Immature natural killer cell (primary cell): ENCODE measurements at regions not wholly inside any gene's neighbourhood (a gene's known extent, or its start where the extent isn't known, plus 50 kb on each side); places are given as distances from the start of the nearest gene placed in this dataset.
"Not testable (repeated sequence)": the region's sequence is repeated elsewhere in the genome, so short reads cannot be mapped to it uniquely, and the experiment has no call there.

Experiments used
- DNase-seq, 3 donors: peaks; one replicate each; pipeline ENCODE4 v3.0.0; 2022; ENCODE audit warnings: mixed read lengths in 1 of 3
- H3K27ac Mint-ChIP-seq, 6 donors: one replicate each; pipeline ENCODE4 v1.8.0; 2020; ENCODE audit warnings: mixed read lengths in 6 of 6, mild to moderate bottlenecking in 5 of 6, inconsistent platforms in 4 of 6, moderate library complexity in 3 of 6
- H3K27me3 Mint-ChIP-seq, 3 donors: one replicate each; pipeline ENCODE4 v1.8.0; 2020 to 2021; ENCODE audit warnings: low read depth in 3 of 3, mild to moderate bottlenecking in 3 of 3, mixed read lengths in 3 of 3, moderate library complexity in 3 of 3, inconsistent platforms in 1 of 3
- H3K36me3 Mint-ChIP-seq, 3 donors: one replicate each; pipeline ENCODE4 v1.8.0; 2020; ENCODE audit warnings: mixed read lengths in 3 of 3, inconsistent platforms in 2 of 3, mild to moderate bottlenecking in 2 of 3
- H3K4me1 Mint-ChIP-seq, 2 donors: one replicate each; pipeline ENCODE4 v1.8.0; 2020; ENCODE audit warnings: inconsistent platforms in 2 of 2, mild to moderate bottlenecking in 2 of 2, mixed read lengths in 2 of 2, moderate library complexity in 1 of 2
- H3K4me3 Mint-ChIP-seq, 5 donors: one replicate each; pipeline ENCODE4 v1.8.0; 2020; ENCODE audit warnings: mild to moderate bottlenecking in 5 of 5, mixed read lengths in 5 of 5, inconsistent platforms in 3 of 5, moderate library complexity in 3 of 5
- H3K9me3 Mint-ChIP-seq, 6 donors: one replicate each; pipeline ENCODE4 v1.8.0; 2020; ENCODE audit warnings: mild to moderate bottlenecking in 6 of 6, mixed read lengths in 6 of 6, inconsistent platforms in 4 of 6, moderate library complexity in 3 of 6

- H3K36me3 Mint-ChIP-seq, result no peaks in the 10 kb centered on the region
- H3K27ac Mint-ChIP-seq, result no peak overlapping the region
- H3K9me3 Mint-ChIP-seq, result peaks cover 7 to 14% (median 10%) of the 10 kb centered on the region in 6 donors
- no peak for DNase-seq
- H3K27me3 Mint-ChIP-seq, result peaks cover 0 to 4% (median 2%) of the 10 kb centered on the region in 3 donors
- H3K4me1 Mint-ChIP-seq, result no peaks in the 10 kb centered on the region
- H3K4me3 Mint-ChIP-seq, result no peak overlapping the region
These were observed 269.3 kb downstream of the PPP1R3A start for GRCh38 chr7:113649556-113649955.

- Mint-ChIP-seq H3K27me3 (peaks cover 0 to 4% (median 0%) of the 10 kb centered on the region in 3 donors), H3K9me3 (peaks cover 9 to 55% (median 14%) of the 10 kb centered on the region in 6 donors), H3K4me1 (no peaks in the 10 kb centered on the region), H3K27ac (no peak overlapping the region), H3K36me3 (no peaks in the 10 kb centered on the region), H3K4me3 (no peak overlapping the region)
- DNase-seq, result no peak
These were observed 279.6 kb downstream of the PPP1R3A start for GRCh38 chr7:113639221-113639620.

- Mint-ChIP-seq H3K4me3 (no peak overlapping the region), H3K4me1 (no peaks in the 10 kb centered on the region), H3K9me3 (peaks cover 7 to 45% (median 12%) of the 10 kb centered on the region in 6 donors), H3K36me3 (no peaks in the 10 kb centered on the region), H3K27ac (no peak overlapping the region), H3K27me3 (peaks cover 0 to 6% (median 0%) of the 10 kb centered on the region in 3 donors)
- no peak for DNase-seq
These were observed 281.9 kb downstream of the PPP1R3A start for GRCh38 chr7:113636727-113637421.

GRCh38 chr7:113635492-113635891 lies 283.3 kb downstream of the PPP1R3A start:
- Mint-ChIP-seq H3K27me3 (peaks cover 0 to 6% (median 0%) of the 10 kb centered on the region in 3 donors), H3K4me3 (no peak overlapping the region), H3K4me1 (no peaks in the 10 kb centered on the region), H3K27ac (no peak overlapping the region), H3K9me3 (peaks cover 0 to 31% (median 11%) of the 10 kb centered on the region in 6 donors), H3K36me3 (no peaks in the 10 kb centered on the region)
- no peak for DNase-seq

- H3K36me3 Mint-ChIP-seq, result no peaks in the 10 kb centered on the region
- H3K9me3 Mint-ChIP-seq, result peaks cover 0 to 21% (median 12%) of the 10 kb centered on the region in 6 donors
- no peaks in the 10 kb centered on the region for H3K4me1 Mint-ChIP-seq
- no peak overlapping the region for H3K4me3 Mint-ChIP-seq
- peaks cover 0 to 3% (median 0%) of the 10 kb centered on the region in 3 donors for H3K27me3 Mint-ChIP-seq
- no peak overlapping the region for H3K27ac Mint-ChIP-seq
- no peak for DNase-seq
These were observed 285.7 kb downstream of the PPP1R3A start for GRCh38 chr7:113633073-113633472.

- no peak for DNase-seq
- Mint-ChIP-seq H3K27me3 (peaks cover 0 to 2% (median 0%) of the 10 kb centered on the region in 3 donors), H3K4me1 (no peaks in the 10 kb centered on the region), H3K36me3 (no peaks in the 10 kb centered on the region), H3K9me3 (peaks cover 4 to 40% (median 18%) of the 10 kb centered on the region in 6 donors), H3K27ac (no peak overlapping the region), H3K4me3 (no peak overlapping the region)
These were observed 289.6 kb downstream of the PPP1R3A start for GRCh38 chr7:113628948-113629847.

- no peak overlapping the region for H3K4me3 Mint-ChIP-seq
- no peak overlapping the region for H3K27ac Mint-ChIP-seq
These were observed 293.2 kb downstream of the PPP1R3A start for GRCh38 chr7:113625494-113626102.

GRCh38 chr7:113622796-113623195 lies 296.0 kb downstream of the PPP1R3A start:
- Mint-ChIP-seq H3K36me3 (no peaks in the 10 kb centered on the region), H3K27me3 (peaks cover 0 to 2% (median 1%) of the 10 kb centered on the region in 3 donors), H3K27ac (no peak overlapping the region), H3K9me3 (peaks cover 11 to 51% (median 31%) of the 10 kb centered on the region in 6 donors), H3K4me3 (no peak overlapping the region), H3K4me1 (no peaks in the 10 kb centered on the region)
- no peak for DNase-seq

More at GRCh38 chr7:113625494-113626102, 293.2 kb downstream of the PPP1R3A start:
- Mint-ChIP-seq H3K36me3 (no peaks in the 10 kb centered on the region), H3K4me1 (no peaks in the 10 kb centered on the region), H3K9me3 (peaks cover 9 to 55% (median 26%) of the 10 kb centered on the region in 6 donors), H3K27me3 (peaks cover 0 to 1% (median 0%) of the 10 kb centered on the region in 3 donors)
- no peak for DNase-seq

- no peaks in the 10 kb centered on the region for H3K27me3 Mint-ChIP-seq
- no peak for DNase-seq
- peaks cover 5 to 33% (median 12%) of the 10 kb centered on the region in 6 donors for H3K9me3 Mint-ChIP-seq
- no peaks in the 10 kb centered on the region for H3K4me1 Mint-ChIP-seq
- no peaks in the 10 kb centered on the region for H3K36me3 Mint-ChIP-seq
- no peak overlapping the region for H3K27ac Mint-ChIP-seq
- H3K4me3 Mint-ChIP-seq, result no peak overlapping the region
These were observed 308.2 kb downstream of the PPP1R3A start for GRCh38 chr7:113610572-113610971.

GRCh38 chr7:113608782-113609181 lies 310.0 kb downstream of the PPP1R3A start:
- H3K27me3 Mint-ChIP-seq, result peaks cover 0 to 1% (median 0%) of the 10 kb centered on the region in 3 donors
- H3K9me3 Mint-ChIP-seq, result peaks cover 5 to 34% (median 11%) of the 10 kb centered on the region in 6 donors
- H3K36me3 Mint-ChIP-seq, result no peaks in the 10 kb centered on the region
- H3K27ac Mint-ChIP-seq, result no peak overlapping the region
- no peak for DNase-seq
- no peak overlapping the region for H3K4me3 Mint-ChIP-seq
- no peaks in the 10 kb centered on the region for H3K4me1 Mint-ChIP-seq

GRCh38 chr7:113606325-113606724 lies 312.5 kb downstream of the PPP1R3A start:
- H3K4me1 Mint-ChIP-seq, result no peaks in the 10 kb centered on the region
- H3K4me3 Mint-ChIP-seq, result no peak overlapping the region
- H3K27ac Mint-ChIP-seq, result no peak overlapping the region
- peaks cover 8 to 36% (median 14%) of the 10 kb centered on the region in 6 donors for H3K9me3 Mint-ChIP-seq
- H3K27me3 Mint-ChIP-seq, result peaks cover 0 to 1% (median 0%) of the 10 kb centered on the region in 3 donors
- DNase-seq, result no peak
- no peaks in the 10 kb centered on the region for H3K36me3 Mint-ChIP-seq

- not testable (repeated sequence) for DNase-seq, H3K27ac Mint-ChIP-seq, H3K36me3 Mint-ChIP-seq, H3K27me3 Mint-ChIP-seq, H3K4me3 Mint-ChIP-seq, H3K4me1 Mint-ChIP-seq
- peaks cover 7 to 41% (median 26%) of the 10 kb centered on the region in 6 donors for H3K9me3 Mint-ChIP-seq
These were observed 318.4 kb downstream of the PPP1R3A start for GRCh38 chr7:113600428-113600827.

GRCh38 chr7:113593455-113593854 lies 325.4 kb downstream of the PPP1R3A start:
- H3K27me3 Mint-ChIP-seq, H3K27ac Mint-ChIP-seq, H3K4me1 Mint-ChIP-seq, H3K4me3 Mint-ChIP-seq, DNase-seq, H3K36me3 Mint-ChIP-seq: not testable (repeated sequence)
- peaks cover 7 to 35% (median 16%) of the 10 kb centered on the region in 6 donors for H3K9me3 Mint-ChIP-seq

GRCh38 chr7:113592924-113593323 lies 325.9 kb downstream of the PPP1R3A start:
- H3K4me1 Mint-ChIP-seq, DNase-seq, H3K36me3 Mint-ChIP-seq, H3K27ac Mint-ChIP-seq, H3K27me3 Mint-ChIP-seq, H3K4me3 Mint-ChIP-seq: not testable (repeated sequence)
- peaks cover 5 to 31% (median 17%) of the 10 kb centered on the region in 6 donors for H3K9me3 Mint-ChIP-seq
